ENCODE measurements at regions not wholly inside any gene's neighbourhood (a gene's known extent, or its start where the extent isn't known, plus 50 kb on each side); places are given as distances from the start of the nearest gene placed in this dataset.

GRCh38 chr21:22556829-22557228 lies 1558.6 kb downstream of the NCAM2 start:
- DNase-seq (ENCODE audit: low read depth, low spot score) = no peak

GRCh38 chr21:22561946-22562345 lies 1563.7 kb downstream of the NCAM2 start:
- no peak for DNase-seq (ENCODE audit: low read depth, low spot score)

DNA sequence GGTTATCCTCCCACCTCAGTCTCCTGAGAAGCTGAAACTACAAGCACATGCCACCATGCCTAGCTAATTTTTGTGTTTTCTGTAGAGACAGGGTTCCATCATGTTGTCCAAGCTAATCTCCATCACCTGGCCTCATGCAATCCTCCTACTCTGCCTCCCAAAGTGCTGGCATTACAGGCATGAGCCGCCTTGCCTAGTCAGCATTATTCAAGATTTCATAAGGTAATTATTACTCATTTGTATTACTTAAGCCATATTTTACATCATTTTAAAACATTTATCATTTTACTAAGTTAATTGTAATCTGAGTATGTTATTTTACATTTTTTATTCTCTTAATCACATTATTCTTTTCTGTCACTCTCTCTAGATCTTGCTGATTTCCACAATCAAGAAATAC lies 1575.6 kb downstream of the NCAM2 start:
- no peak for DNase-seq (ENCODE audit: low read depth, low spot score)

- no peak for DNase-seq (ENCODE audit: low read depth, low spot score)
These were observed 1577.0 kb downstream of the NCAM2 start for GRCh38 chr21:22575165-22575584.

GRCh38 chr21:22579741-22580140 lies 1581.5 kb downstream of the NCAM2 start:
- DNase-seq (ENCODE audit: low read depth, low spot score) = no peak

- no peak for DNase-seq (ENCODE audit: low read depth, low spot score)
These were observed 1583.8 kb downstream of the NCAM2 start for GRCh38 chr21:22582026-22582425.

- DNase-seq (ENCODE audit: low read depth, low spot score) = no peak
These were observed 1586.1 kb downstream of the NCAM2 start for GRCh38 chr21:22584308-22584707.

DNA sequence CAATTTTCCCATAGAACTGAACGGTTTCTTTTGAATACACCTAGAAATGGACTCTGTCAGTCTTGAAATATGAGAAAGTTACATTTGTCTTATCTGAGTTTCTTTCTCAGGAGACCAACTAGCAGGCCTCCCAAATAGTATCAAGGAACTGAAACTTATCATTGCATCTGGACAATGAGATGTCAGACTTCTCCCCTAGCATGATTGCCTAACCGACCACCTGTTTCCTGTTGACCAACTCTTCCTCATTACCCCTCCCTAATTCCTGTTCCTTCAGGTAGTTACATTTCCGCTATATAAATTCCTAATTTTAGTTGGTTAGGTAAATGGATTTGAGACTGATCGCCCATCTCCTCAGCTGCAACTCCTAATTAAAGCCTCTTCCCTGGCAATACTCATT lies 1587.3 kb downstream of the NCAM2 start:
- no peak for DNase-seq (ENCODE audit: low read depth, low spot score)

DNA sequence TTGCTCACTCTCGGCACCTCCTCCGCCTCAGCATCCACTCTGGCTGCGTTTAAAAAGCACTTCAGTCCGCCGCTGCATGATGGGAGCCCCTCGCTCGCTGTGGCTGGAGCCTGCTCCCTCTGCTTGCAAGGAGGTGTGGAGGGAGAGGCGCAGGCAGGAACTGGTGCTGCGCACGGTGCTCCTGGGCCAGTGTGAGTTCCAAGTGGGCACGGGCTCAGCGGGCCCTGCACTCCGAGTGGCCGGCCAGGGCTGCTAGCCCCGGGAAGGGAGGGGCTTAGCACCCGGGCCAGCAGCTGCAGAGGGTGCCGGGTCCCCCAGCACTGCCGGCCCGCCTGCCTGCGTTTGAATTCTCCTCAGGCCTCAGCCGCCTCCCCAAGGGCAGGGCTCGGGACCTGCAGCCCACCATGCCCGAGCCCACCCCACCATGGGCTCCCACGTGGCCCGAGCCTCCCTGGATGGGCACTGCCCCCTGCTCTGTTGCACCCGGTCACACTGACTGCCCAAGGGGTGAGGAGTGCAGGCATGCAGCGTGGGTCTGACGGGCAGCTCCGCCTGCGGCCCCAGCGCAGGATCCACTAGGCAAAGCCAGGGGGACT lies 1599.5 kb downstream of the NCAM2 start:
- no peak for DNase-seq (ENCODE audit: low read depth, low spot score)

DNA sequence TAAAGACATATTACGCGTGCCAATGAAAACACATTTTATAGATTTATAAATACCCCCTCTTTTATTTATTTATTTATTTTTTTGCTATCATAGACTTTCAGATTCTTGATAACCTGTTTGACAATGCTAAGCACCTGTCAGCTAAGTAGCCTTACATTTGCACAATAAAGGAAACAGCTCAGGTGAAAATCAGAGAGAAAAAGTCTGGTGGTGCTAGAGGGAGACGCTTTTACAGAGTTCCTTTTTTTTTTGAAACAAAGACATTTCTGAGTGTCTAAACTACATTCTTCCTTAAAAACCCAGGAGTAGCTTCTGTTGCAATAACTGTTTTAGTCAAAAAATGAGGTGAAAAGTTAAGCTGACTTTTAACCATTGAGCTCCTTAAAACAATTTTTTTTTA lies 1611.6 kb downstream of the NCAM2 start:
- no peak for DNase-seq (ENCODE audit: low read depth, low spot score)

DNA sequence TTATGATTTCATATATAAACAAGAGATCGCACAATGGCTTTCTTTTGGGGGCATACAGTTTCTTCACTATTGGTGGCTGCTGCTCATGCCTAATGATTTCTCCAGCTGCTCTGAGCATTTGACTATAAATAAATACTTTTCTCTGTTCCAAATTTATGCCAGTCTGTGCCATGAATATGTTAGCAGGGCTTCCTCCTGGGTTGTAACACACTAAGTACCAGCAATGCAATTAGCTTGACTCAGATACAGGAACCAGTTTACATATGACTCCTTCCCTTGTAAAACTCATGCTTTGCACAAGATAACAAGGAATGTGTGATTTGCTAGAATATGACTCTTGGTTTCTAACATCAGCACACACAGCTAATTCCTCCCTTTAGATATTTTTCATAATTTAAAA lies 1629.7 kb downstream of the NCAM2 start:
- no peak for DNase-seq (ENCODE audit: low read depth, low spot score)

- DNase-seq (ENCODE audit: low read depth, low spot score) = no peak
These were observed 1632.8 kb downstream of the NCAM2 start for GRCh38 chr21:22630953-22631465.

DNA sequence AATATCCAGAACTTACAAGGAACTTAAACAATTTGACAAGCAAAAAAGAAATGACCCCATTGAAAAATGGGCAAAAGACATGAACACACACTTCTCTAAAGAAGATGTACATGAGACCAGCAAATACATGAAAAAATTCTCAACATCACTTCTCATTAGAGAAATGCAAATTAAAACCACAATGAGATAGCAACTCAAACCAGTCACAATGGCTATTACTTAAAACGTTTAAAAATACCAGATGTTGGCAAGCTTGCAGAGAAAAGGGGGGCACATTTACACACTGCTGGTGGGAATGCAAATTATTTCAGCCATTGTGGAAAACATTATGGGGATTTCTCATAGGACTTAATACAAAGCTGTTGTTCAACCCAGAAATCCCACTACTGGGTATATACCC lies 1634.0 kb downstream of the NCAM2 start:
- no peak for DNase-seq (ENCODE audit: low read depth, low spot score)

GRCh38 chr21:22649246-22649645 lies 1651.0 kb downstream of the NCAM2 start:
- DNase-seq (ENCODE audit: low read depth, low spot score) = no peak

- DNase-seq (ENCODE audit: low read depth, low spot score) = no peak
These were observed 1652.0 kb downstream of the NCAM2 start for GRCh38 chr21:22650226-22650625.

DNA sequence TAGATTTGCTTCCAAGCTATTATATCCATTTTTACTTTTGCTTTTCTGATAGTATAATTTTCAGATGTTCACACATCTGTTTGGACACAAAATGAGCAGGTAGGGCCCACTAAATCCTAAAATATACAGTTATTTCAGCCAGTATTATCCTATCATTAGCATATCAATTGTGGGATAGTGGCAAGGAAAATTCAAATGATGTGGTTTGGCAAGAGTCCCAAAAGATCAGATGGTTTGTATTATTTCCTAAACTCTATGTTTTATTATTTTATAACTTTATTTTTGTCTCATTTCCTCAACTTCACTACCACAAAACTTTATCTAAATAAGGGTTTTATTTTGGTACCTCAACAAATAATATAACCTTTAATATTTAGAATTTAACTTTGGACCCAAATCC lies 1659.6 kb downstream of the NCAM2 start:
- DNase-seq (ENCODE audit: low read depth, low spot score) = no peak

DNA sequence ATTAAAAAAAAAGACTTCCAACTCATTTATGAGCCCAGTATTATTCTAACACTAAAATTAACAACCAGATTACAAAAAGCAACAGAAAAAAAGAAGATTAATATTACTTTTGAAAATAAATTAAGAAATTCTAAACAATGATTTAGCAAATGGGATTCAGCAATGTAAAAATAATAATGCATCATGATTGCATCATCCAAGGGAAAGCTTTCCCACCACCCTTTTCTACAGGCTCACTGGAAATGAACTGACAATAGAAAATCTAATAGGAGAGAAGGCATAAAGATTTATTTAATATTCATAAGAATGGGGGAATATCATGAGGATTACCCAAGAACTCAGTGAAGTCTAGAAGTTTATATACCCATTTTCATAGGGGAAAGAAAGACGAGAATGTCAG lies 1671.9 kb downstream of the NCAM2 start:
- DNase-seq (ENCODE audit: low read depth, low spot score) = no peak

DNA sequence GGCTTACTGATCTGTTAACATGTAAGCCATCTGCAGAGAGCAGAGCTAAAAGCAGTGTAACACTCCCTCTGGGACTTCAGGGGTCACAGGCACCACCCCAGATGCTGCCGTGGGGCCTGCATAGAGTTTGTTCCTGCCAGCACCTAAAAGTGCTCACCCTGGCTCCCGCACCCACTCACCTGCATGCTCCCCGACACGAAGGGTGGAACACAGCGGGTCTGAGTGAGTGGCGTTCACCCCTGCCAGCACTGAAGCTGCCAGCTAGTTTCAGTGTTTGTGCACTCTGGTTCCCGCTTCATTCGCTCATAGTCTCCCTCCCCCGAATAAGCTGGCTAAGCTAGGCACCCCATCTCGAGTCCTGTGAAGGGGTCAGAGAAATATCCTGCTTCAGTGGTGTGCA lies 1681.0 kb downstream of the NCAM2 start:
- DNase-seq (ENCODE audit: low read depth, low spot score) = no peak

DNA sequence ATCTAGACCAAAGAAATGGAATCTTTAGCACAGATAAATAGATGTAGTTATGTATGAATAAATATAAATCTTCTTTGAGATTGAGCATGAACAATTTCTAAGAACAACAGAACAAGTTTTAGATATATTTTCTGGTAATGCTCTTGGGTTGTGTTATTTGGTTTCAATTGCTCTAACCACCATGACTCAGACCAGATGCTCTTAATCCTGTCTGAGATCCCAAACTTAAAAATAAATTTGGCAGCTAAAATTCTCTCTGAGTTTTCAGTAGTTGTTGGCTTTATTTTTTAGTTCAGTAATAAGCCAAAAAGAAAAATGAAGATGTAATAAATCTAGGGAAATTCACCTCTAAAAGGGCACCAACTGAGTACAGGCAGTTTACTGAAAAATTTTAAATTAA lies 1693.4 kb downstream of the NCAM2 start:
- no peak for DNase-seq (ENCODE audit: low read depth, low spot score)

- no peak for DNase-seq (ENCODE audit: low read depth, low spot score)
These were observed 1705.3 kb downstream of the NCAM2 start for GRCh38 chr21:22703521-22703920.

GRCh38 chr21:22710721-22711120 lies 1712.5 kb downstream of the NCAM2 start:
- no peak for DNase-seq (ENCODE audit: low read depth, low spot score)

DNA sequence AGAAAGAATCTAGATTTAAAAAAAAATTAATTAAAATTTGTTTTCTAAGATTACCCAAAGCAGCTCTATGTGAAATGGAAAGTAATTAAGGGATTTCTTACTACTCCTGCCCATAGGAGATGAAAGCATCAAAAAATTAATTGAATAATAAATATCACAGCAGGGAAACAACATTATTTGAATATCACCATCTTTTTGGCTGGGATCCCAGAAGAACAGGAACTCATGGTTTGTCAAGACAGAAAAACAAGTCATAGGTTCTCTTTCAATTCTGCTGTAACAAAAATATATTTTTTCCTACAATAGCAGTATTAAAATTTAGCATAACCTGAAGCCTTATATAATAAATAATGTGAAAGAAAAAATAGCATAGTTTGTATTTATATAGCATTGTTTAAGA lies 1713.4 kb downstream of the NCAM2 start:
- DNase-seq (ENCODE audit: low read depth, low spot score) = no peak

- no peak for DNase-seq (ENCODE audit: low read depth, low spot score)
These were observed 1727.2 kb downstream of the NCAM2 start for GRCh38 chr21:22725436-22725835.

GRCh38 chr21:22728091-22728490 lies 1729.9 kb downstream of the NCAM2 start:
- DNase-seq (ENCODE audit: low read depth, low spot score) = no peak

All from brain pericyte (primary cell).